ENCODE measurements at regions not wholly inside any gene's neighbourhood (a gene's known extent, or its start where the extent isn't known, plus 50 kb on each side); places are given as distances from the start of the nearest gene placed in this dataset.

- TF ChIP-seq CTCF (IDR thresholded peaks at IDR 0.05) (no peak), POLR2A (IDR thresholded peaks at IDR 0.05) (no peak)
These were observed 316.1 kb downstream of the CDK5RAP2 start for GRCh38 chr9:120263836-120264235.

Data from lower leg skin (tissue), 3 donors.